Activated CD4-positive, alpha-beta T cell treated with anti-CD3 and anti-CD28 coated beads, Interleukin-2, Interleukin-6, amounts not matched to agents 100 ng/mL and 50 ng/mL, durations not matched to agents 16 hours and 8 hours (primary cell): ENCODE measurements at regions not wholly inside any gene's neighbourhood (a gene's known extent, or its start where the extent isn't known, plus 50 kb on each side); places are given as distances from the start of the nearest gene placed in this dataset.
"Not testable (repeated sequence)": the region's sequence is repeated elsewhere in the genome, so short reads cannot be mapped to it uniquely, and the experiment has no call there.

Source experiments
- DNase-seq: peaks from one replicate; pipeline ENCODE4 v3.0.0-alpha.2; 2020

GRCh38 chr18:44343570-44343969 lies 337.1 kb upstream of the SETBP1 start:
- no peak for DNase-seq

DNA sequence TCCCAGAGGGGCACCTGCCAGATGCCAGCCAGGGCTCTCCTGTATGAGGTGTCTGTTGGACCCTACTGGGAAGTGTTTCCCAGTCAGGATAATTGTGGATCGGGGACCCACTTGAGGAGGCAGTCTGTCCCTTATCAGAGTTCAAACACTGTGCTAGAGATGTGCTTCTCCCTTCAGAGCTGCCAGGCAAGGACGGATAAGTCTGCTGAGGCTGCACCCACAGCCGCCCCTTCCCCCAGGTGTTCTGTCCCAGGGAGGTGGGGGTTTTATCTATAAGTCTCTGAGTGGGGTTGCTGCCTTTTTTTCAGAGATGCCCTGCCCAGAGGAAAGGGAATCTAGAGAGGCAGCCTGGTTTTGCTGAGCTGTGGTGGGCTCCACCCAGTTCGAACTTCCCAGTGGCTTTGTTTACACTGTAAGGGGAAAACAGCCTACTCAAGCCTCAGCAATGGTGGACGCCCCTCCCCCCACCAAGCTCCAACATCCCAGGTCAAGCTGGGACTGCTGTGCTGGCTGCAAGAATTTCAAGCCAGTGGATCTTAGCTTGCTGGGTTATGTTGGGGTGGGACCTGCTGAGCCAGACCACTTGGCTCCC lies 324.0 kb upstream of the SETBP1 start:
- DNase-seq, result no peak

GRCh38 chr18:44358402-44358801 lies 322.3 kb upstream of the SETBP1 start:
- DNase-seq, result no peak

DNA sequence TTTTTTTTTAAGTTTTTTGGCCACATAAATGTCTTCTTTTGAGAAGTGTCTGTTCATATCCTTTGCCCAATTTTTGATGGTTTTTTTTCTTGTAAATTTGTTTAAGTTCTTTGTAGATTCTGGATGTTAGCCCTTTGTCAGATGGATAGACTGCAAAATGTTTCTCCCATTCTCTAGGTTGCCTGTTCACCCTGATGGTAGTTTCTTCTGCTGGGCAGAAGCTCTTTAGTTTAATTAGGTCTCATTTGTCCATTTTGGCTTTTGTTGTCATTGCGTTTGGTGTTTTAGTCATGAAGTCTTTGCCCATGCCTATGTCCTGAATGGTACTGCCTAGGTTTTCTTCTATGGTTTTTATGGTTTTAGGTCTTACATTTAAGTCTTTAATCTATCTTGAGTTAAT lies 320.9 kb upstream of the SETBP1 start:
- not testable (repeated sequence) for DNase-seq

DNA sequence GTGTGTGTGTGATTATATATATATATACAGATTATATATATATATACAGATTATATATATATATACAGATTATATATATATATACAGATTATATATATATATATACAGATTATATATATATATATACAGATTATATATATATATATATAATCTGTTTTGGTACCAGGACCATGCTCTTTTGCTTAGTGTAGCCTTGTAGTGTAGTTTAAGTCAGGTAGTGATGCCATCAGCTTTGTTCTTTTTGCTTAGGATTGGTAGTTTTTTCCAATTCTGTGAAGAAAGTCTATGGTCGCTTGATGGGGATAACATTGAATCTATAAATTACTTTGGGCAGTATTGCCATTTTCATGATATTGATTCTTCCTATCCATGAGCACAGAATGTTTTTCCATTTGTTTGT lies 318.5 kb upstream of the SETBP1 start:
- not testable (repeated sequence) for DNase-seq

DNA sequence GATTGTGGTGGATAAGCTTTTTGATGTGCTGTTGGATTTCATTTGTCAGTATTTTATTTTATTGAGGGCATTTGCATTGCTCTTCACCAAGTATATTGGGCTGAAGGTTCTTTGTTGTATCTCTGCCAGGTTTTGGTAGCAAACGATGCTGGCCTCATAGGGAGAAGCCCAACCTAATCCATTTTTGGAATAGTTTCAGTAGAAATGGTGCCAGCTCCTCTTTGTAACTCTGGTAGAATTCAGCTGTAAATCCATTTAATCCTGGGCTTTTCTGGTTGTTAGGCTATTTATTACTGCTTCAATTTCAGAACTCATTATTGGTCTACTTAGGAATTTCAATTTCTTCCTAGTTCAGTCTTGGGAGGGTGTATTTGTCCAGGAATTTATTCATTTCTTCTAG lies 309.8 kb upstream of the SETBP1 start:
- no peak for DNase-seq

- no peak for DNase-seq
These were observed 305.7 kb upstream of the SETBP1 start for GRCh38 chr18:44374966-44375365.

DNA sequence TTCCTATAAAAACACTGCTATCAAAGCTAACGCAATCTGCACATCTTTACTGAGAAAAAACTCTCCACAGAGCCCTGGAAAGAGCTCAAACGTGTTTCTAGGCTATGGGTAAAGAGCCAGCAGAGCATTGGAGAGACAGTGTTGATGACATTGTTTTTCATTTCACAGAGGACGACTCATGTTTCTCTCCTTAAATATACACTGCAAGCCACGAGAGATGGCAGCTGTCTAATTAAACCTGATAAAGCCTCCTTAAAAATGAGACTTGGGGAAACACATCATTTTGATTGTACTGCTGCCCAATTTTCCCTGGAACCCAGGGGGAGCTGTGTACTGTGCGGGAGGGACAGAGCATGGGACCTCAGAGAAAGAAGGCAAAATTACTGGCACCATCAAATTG lies 294.3 kb upstream of the SETBP1 start:
- no peak for DNase-seq

DNA sequence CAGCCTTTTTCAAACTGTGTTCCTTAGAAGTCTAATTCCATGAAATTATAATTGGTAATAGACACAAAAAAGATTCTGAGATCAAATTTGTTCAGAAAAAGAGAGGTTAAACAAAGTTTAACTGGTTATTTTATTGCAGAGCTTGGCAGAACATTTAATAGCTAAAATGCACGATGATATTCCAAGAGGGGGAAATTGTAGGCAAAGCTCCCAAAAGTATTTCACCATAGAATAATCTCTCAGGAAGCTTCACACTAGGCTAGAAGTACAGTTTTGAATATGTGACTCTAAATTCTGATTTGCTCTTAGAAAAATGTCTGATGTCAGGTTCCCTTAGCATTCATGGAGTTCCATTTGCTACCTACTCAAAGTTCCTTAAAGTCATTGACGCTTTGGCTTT lies 292.4 kb upstream of the SETBP1 start:
- no peak for DNase-seq

DNA sequence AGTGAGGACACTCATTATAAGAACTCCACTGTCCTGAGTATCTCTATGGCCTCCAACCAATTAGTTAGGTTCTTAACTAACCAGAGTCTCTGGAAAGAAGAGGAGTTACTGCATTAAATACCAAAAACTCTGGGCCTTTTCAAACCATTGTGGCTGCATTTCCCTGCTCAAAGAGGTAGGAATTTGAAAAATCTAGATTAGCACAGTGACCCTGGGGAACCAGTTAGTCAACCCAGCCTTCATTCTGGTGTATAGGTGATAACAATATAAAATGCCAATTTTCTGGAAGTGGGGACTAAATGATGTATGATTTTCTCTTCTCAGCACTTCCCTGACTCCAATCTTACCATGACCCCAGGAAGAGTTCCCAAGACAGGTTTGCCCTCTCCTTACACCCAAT lies 287.8 kb upstream of the SETBP1 start:
- no peak for DNase-seq

DNA sequence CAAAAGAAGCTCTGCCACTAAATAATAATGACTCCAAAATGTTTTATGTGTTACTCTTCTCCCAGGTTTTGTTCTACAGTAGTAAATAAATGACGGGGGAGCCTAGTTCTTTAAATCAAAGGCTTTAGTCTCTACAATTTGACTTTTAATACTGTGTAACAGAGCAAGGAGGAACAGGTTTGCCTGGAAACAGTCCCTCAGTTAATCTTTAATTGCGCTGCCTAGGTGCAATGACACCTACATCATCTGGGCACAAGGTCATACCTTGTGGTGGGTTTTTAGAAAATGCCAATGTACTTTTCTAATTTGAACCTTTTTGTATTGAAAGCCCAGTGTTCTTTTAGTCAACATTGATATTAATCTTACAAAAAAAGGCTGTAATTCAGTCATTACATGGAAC lies 287.3 kb upstream of the SETBP1 start:
- no peak for DNase-seq

DNA sequence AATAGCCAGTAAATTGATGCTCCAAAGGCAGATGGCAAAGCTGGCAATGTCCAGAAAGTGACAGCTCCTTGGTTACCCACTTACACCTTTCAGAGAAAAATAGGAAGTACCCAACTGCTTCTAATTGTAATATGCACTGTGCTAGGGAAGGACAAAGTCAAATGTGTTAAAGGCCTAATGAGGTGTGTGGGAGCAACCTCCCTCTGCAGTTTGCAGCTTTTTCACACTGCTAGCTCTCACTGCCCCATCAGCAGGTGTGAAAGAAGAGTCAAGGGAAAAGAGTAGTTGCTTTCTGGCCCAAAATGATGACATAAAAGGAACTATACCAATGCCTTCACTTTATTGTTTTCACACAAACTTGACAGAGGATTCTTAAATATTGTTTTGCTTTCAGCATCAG lies 284.1 kb upstream of the SETBP1 start:
- DNase-seq, result no peak

DNA sequence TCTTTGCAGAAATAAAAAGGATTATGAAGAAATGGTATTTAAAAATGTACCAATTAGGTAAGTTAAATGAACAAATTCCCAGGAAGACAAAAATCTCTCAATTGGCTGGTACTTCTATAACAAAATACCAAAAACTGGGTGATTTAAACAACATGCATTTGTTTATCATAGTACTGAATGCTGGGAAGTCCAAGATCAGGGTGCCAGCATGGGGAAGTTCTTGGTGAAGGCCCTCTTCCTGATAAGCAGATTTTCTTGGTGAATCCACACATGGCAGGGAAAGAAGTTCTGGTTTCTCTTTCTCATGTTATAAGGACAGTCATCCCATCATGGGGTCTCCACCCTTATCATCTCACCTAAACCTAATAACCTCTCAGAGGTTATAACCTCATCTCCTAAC lies 271.6 kb upstream of the SETBP1 start:
- DNase-seq, result no peak

- no peak for DNase-seq
These were observed 271.2 kb upstream of the SETBP1 start for GRCh38 chr18:44409515-44409914.

- no peak for DNase-seq
These were observed 269.9 kb upstream of the SETBP1 start for GRCh38 chr18:44410740-44411139.

- DNase-seq, result no peak
These were observed 269.3 kb upstream of the SETBP1 start for GRCh38 chr18:44411262-44411905.

DNA sequence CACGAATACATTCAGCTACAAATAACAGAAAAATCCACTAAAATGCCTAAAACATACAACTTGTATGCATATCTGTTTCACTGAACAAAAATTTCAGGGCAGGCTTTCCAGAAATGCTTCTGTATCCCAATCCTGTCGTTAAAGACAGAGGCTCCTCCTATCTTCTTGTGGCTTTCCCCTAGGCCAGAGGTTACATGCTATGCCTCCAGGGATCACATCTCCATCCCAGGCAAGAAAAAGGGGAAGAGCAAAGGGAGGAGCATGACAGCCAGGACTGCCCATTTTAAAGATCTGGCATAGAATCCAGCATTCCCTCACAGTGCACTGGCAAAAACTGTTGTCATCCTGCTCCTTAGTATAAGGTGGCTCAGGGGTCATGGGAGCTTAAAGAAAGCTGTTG lies 268.7 kb upstream of the SETBP1 start:
- DNase-seq, result no peak

GRCh38 chr18:44423814-44424644 lies 256.7 kb upstream of the SETBP1 start:
- DNase-seq, result no peak

DNA sequence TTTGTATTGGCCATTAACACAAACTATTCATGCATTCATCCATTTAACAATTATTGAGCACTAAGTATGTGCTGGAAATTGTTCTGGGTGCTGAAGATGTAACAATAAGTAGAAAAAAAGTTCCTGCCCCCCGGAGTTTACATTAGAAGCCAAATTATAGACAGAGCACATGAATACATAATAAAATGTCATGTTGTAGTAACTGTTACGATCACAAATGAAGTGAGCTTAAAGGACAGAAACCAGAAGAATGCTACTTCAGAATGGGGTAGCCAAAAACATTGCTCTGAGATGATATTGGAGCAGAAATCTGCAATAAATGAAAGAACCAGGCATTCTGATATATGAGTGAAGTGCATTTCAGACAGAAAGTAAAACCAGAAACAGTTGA lies 256.0 kb upstream of the SETBP1 start:
- no peak for DNase-seq

DNA sequence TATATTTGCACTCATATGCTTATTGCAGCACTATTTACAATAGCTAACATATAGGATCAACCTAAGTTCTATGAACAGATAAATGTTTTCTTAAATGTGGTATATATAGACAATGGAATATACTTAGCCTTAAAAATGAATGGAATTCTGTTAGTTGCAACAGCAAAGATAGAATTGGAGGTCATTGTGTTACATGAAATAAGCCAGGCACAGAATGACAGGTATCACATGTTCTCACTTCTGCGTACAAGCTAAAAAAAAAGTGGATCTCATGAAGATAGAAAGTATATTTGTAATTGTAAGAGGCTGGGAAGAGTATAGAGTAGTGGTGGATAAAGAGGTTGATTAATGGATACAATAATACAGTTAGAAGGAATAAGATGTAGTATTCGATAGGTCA lies 255.5 kb upstream of the SETBP1 start:
- no peak for DNase-seq

DNA sequence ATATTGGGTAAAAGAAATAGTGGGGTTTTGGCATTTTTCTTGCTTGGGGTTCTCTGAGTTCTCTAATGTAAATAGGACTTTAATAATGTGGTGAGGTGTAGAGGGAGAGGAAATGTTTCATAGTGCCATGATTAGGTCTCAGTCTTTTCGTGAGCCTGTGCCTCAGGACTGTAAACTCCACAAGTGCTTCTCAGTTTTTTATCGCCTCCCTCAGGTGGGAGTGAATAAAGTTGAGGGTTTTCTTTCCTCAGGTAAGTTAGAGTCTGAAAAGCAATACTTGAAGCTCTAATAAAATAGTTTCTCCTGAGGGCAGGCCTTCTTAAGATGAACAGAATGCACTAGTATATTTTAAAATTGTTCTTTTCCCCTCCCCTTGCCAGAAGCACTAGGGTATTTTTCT lies 243.1 kb upstream of the SETBP1 start:
- DNase-seq, result no peak

DNA sequence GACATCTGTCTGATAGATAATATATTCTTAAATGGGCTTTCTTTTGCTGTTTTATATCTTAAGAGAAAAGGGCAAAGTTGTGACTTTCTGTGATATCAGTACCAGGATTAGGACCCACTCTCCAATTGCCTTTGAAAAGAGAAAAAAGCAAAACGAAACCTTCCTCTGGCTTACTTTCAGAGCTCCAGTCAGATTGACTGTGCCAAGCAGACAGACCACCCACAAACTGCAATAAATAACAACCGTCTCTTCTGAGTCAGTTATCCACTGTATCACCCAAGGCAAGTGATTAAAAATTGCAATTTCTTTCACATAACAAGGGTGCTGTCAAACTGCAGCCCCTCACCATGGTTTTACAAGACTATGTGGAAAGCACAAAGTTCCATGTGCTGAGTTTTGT lies 230.5 kb upstream of the SETBP1 start:
- DNase-seq, result no peak

DNA sequence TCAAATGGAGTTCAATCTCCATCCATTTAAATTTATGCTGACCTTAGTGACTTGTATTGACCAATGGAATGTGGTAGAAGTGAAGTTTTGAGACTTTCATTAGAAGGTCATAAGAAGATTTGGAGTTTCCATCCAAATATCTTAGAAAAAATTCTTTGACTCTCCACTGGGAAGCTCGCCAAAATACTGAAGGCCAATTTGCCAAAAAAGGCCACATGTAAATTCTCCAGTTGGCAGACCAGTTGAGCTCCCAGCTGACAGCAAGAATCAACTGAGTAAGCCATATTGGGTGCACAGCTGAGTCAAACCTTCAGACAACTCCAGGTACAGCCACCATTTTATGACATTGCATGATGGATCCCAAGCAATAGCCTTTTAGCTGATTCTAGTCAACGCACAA lies 228.3 kb upstream of the SETBP1 start:
- no peak for DNase-seq

DNA sequence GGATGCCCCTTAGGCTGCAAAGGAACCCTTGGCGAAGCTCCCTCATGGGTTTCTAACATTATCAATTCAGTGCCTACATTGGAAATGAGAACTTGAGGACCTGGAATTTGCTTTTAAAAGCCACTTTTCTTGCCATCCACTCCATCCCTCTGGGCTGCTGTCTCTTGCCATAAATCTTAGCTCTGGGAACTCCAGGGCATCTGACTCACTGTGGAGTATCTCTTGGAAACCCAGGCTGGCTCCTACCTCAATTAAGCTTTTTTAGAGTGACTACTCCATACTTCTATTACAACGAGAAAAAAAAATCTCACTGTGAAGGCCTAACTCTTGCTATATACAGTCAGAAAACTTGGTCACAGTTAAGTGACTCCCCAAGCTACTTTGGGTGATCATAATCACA lies 227.2 kb upstream of the SETBP1 start:
- no peak for DNase-seq
